HEK293 (cell line): ENCODE measurements at regions not wholly inside any gene's neighbourhood (a gene's known extent, or its start where the extent isn't known, plus 50 kb on each side); places are given as distances from the start of the nearest gene placed in this dataset.

ENCODE experiments used
- KLF9 ChIP-seq: fragments of 450-650 bp; formaldehyde crosslinking; IDR thresholded peaks from 2 replicates; pipeline ENCODE4 v1.5.1; 2016; ENCODE audit warnings: missing biosample characterization, missing genetic modification characterization, low read depth
- PATZ1 ChIP-seq: fragments of 450-650 bp; formaldehyde crosslinking; IDR thresholded peaks from 2 replicates; pipeline ENCODE4 v1.5.1; 2016; ENCODE audit warnings: missing biosample characterization, missing genetic modification characterization
- PRDM4 ChIP-seq: fragments of 450-650 bp; formaldehyde crosslinking; IDR thresholded peaks from 2 replicates; pipeline ENCODE4 v1.5.1; 2017; ENCODE audit warnings: missing biosample characterization, missing genetic modification characterization
- ZNF121 ChIP-seq: fragments of 450-650 bp; formaldehyde crosslinking; IDR thresholded peaks from 2 replicates; pipeline ENCODE4 v1.5.1; 2016; ENCODE audit warnings: missing biosample characterization, missing genetic modification characterization
- ZNF274 ChIP-seq, 2 experiments: fragments of 200-500 bp in 1 of 2; fragments of 450-650 bp in 1 of 2; sonication (Bioruptor generic) in 1 of 2; formaldehyde crosslinking in 1 of 2; IDR thresholded peaks; 2 replicates each; pipeline versions ENCODE4 v1.5.1 to v1.6.1; 2014 to 2016; ENCODE audit warnings: borderline replicate concordance in 1 of 2, inconsistent platforms in 1 of 2, low read length in 1 of 2, missing biosample characterization in 1 of 2, missing genetic modification characterization in 1 of 2
- ZNF350 ChIP-seq: fragments of 450-650 bp; formaldehyde crosslinking; IDR thresholded peaks from 2 replicates; pipeline ENCODE4 v1.5.0; 2017; ENCODE audit warnings: missing biosample characterization, mild to moderate bottlenecking, missing genetic modification characterization
- ZNF398 ChIP-seq: fragments of 450-650 bp; formaldehyde crosslinking; IDR thresholded peaks from 2 replicates; pipeline ENCODE4 v1.5.1; 2017; ENCODE audit warnings: missing biosample characterization, missing genetic modification characterization
- ZNF747 ChIP-seq: fragments of 450-650 bp; formaldehyde crosslinking; IDR thresholded peaks from 2 replicates; pipeline ENCODE4 v1.5.1; 2016; ENCODE audit warnings: missing biosample characterization, missing genetic modification characterization
- ZNF785 ChIP-seq: fragments of 450-650 bp; formaldehyde crosslinking; IDR thresholded peaks from 2 replicates; pipeline ENCODE4 v1.5.1; 2016; ENCODE audit warnings: missing biosample characterization, missing genetic modification characterization
- ZSCAN30 ChIP-seq: fragments of 450-650 bp; IDR thresholded peaks from 2 replicates; pipeline ENCODE4 v1.5.1; 2018; ENCODE audit warnings: missing biosample characterization, mild to moderate bottlenecking, missing genetic modification characterization, moderate library complexity
- TF ChIP-seq, protein P1 (sequence below): fragments of 450-650 bp; formaldehyde crosslinking; IDR thresholded peaks from 2 replicates; pipeline ENCODE4 v1.5.1; 2016; ENCODE audit warnings: missing biosample characterization, missing genetic modification characterization

GRCh38 chr18:42392926-42393325, 437.9 kb downstream of the PIK3C3 start:
- TF ChIP-seq, protein P1, sequence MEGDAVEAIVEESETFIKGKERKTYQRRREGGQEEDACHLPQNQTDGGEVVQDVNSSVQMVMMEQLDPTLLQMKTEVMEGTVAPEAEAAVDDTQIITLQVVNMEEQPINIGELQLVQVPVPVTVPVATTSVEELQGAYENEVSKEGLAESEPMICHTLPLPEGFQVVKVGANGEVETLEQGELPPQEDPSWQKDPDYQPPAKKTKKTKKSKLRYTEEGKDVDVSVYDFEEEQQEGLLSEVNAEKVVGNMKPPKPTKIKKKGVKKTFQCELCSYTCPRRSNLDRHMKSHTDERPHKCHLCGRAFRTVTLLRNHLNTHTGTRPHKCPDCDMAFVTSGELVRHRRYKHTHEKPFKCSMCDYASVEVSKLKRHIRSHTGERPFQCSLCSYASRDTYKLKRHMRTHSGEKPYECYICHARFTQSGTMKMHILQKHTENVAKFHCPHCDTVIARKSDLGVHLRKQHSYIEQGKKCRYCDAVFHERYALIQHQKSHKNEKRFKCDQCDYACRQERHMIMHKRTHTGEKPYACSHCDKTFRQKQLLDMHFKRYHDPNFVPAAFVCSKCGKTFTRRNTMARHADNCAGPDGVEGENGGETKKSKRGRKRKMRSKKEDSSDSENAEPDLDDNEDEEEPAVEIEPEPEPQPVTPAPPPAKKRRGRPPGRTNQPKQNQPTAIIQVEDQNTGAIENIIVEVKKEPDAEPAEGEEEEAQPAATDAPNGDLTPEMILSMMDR (tag by site-specific recombination), result no peak
- TF ChIP-seq ZNF747 (tag by site-specific recombination), result no peak
- no peak for TF ChIP-seq ZSCAN30 (tag by site-specific recombination)
- TF ChIP-seq ZNF274 (IDR thresholded peaks at IDR 0.05; ENCODE audit: low read length), result no peak
- no peak for TF ChIP-seq ZNF274 (tag by site-specific recombination; IDR thresholded peaks at IDR 0.05; ENCODE audit: borderline replicate concordance)
- no peak for TF ChIP-seq PATZ1 (tag by site-specific recombination)
- no peak for TF ChIP-seq ZNF121 (tag by site-specific recombination)
- TF ChIP-seq ZNF398 (tag by site-specific recombination), result no peak
- no peak for TF ChIP-seq ZNF785 (tag by site-specific recombination)
- TF ChIP-seq PRDM4, result no peak
- TF ChIP-seq KLF9, result no peak
- no peak for TF ChIP-seq ZNF350 (tag by site-specific recombination)
